NCI-H2107 (cell line): ENCODE measurements at regions not wholly inside any gene's neighbourhood (a gene's known extent, or its start where the extent isn't known, plus 50 kb on each side); places are given as distances from the start of the nearest gene placed in this dataset.
A peak's percentile ranks its signal among the peaks of the same experiment; 100 is the strongest.
"Not testable (repeated sequence)": the region's sequence is repeated elsewhere in the genome, so short reads cannot be mapped to it uniquely, and the experiment has no call there.

ENCODE experiments used
- DNase-seq: peaks from one replicate; lab custom pipeline; 2025; lab: John Stamatoyannopoulos, UW

- no peak for DNase-seq
Observed at GRCh38 chrX:74179990-74180389, 124.0 kb upstream of the ZCCHC13 start.

- no peak for DNase-seq
Observed at GRCh38 chrX:74179499-74179898, 124.5 kb upstream of the ZCCHC13 start.

- no peak for DNase-seq
Observed at GRCh38 chrX:74179071-74179470, 124.9 kb upstream of the ZCCHC13 start.

- DNase-seq = no peak
Observed at GRCh38 chrX:74178536-74178935, 125.4 kb upstream of the ZCCHC13 start.

- DNase-seq = no peak
Observed at GRCh38 chrX:74171465-74171864, 132.5 kb upstream of the ZCCHC13 start.

- no peak for DNase-seq
Observed at GRCh38 chrX:74162199-74162598, 141.8 kb upstream of the ZCCHC13 start.

- DNase-seq = no peak
Observed at GRCh38 chrX:74160816-74161215, 143.2 kb upstream of the ZCCHC13 start.

- no peak for DNase-seq
Observed at GRCh38 chrX:74160358-74160757, 143.6 kb upstream of the ZCCHC13 start.

- no peak for DNase-seq
Observed at GRCh38 chrX:74147439-74147838, 156.5 kb upstream of the ZCCHC13 start.

GRCh38 chrX:74138943-74139342 is 165.0 kb upstream of the ZCCHC13 start:
- DNase-seq = no peak

- peak; percentile 32 for DNase-seq
Observed at GRCh38 chrX:74133156-74133796, 170.7 kb upstream of the ZCCHC13 start.

GRCh38 chrX:74132280-74132679 is 171.7 kb upstream of the ZCCHC13 start:
- no peak for DNase-seq

- no peak for DNase-seq
Observed at GRCh38 chrX:74119016-74119910, 184.7 kb upstream of the ZCCHC13 start.

GRCh38 chrX:74117962-74118902 is 185.7 kb upstream of the ZCCHC13 start:
- DNase-seq = no peak

- no peak for DNase-seq
Observed at GRCh38 chrX:74111245-74111644, 192.7 kb upstream of the ZCCHC13 start.

GRCh38 chrX:74107666-74108065 is 196.3 kb upstream of the ZCCHC13 start:
- DNase-seq = no peak

- DNase-seq = no peak
Observed at GRCh38 chrX:74104356-74105015, 199.5 kb upstream of the ZCCHC13 start.

GRCh38 chrX:74098407-74098806 is 205.6 kb upstream of the ZCCHC13 start:
- not testable (repeated sequence) for DNase-seq

- no peak for DNase-seq
Observed at GRCh38 chrX:74090049-74090448, 213.9 kb upstream of the ZCCHC13 start.

GRCh38 chrX:74085642-74086236 is 218.2 kb upstream of the ZCCHC13 start:
- DNase-seq = no peak

GRCh38 chrX:74080165-74080564 is 223.8 kb upstream of the ZCCHC13 start:
- no peak for DNase-seq
